Activated naive CD4-positive, alpha-beta T cell treated with anti-CD3 and anti-CD28 coated beads for 36 hours (primary cell): ENCODE measurements at regions not wholly inside any gene's neighbourhood (a gene's known extent, or its start where the extent isn't known, plus 50 kb on each side); places are given as distances from the start of the nearest gene placed in this dataset.
"Not testable (repeated sequence)": the region's sequence is repeated elsewhere in the genome, so short reads cannot be mapped to it uniquely, and the experiment has no call there.

Source experiments
- CTCF ChIA-PET: fragments of 350-600 bp; sonication (Branson Sonifier 250); formaldehyde crosslinking; loops from one replicate; lab custom pipeline; 2021; ENCODE audit warnings: antibody characterized with exemption; lab: Charles Lee
- DNase-seq: peaks from one replicate; pipeline ENCODE4 v3.0.0-alpha.2; 2020
- H3K27ac Mint-ChIP-seq: one replicate; pipeline ENCODE4 v1.8.0; 2021; ENCODE audit warnings: mild to moderate bottlenecking, mixed read lengths
- H3K27me3 Mint-ChIP-seq: one replicate; pipeline ENCODE4 v1.8.0; 2021; ENCODE audit warnings: low read depth, mixed read lengths
- H3K36me3 Mint-ChIP-seq: one replicate; pipeline ENCODE4 v1.8.0; 2021; ENCODE audit warnings: low read depth, mixed read lengths
- H3K4me1 Mint-ChIP-seq: one replicate; pipeline ENCODE4 v1.8.0; 2021; ENCODE audit warnings: low read depth, mixed read lengths
- H3K4me3 Mint-ChIP-seq: one replicate; pipeline ENCODE4 v1.8.0; 2021; ENCODE audit warnings: mild to moderate bottlenecking, moderate library complexity, mixed read lengths
- H3K9me3 Mint-ChIP-seq: one replicate; pipeline ENCODE4 v1.8.0; 2021; ENCODE audit warnings: mixed read lengths
- intact Hi-C: fragments of 100-400 bp; cut with micrococcal nuclease; formaldehyde crosslinking; loops from one replicate; pipeline ENCODE4 v1.15.1; 2023

- no peak for DNase-seq
- H3K4me1 Mint-ChIP-seq, result peaks cover 5% of the 10 kb centered on the region
- no peaks in the 10 kb centered on the region for H3K36me3 Mint-ChIP-seq
- intact Hi-C loops, result no loop called here
- H3K4me3 Mint-ChIP-seq, result no peak overlapping the region
- H3K9me3 Mint-ChIP-seq, result no peaks in the 10 kb centered on the region
- H3K27me3 Mint-ChIP-seq, result peaks cover 13% of the 10 kb centered on the region
- H3K27ac Mint-ChIP-seq, result no peak overlapping the region
- CTCF ChIA-PET, result no interaction called here
Measured at GRCh38 chr6:40848038-40848437, 191.0 kb downstream of the UNC5CL start.

GRCh38 chr6:40845553-40845952 is 193.5 kb downstream of the UNC5CL start:
- CTCF ChIA-PET, result interaction anchor here (0.7 to 1.3 kb wide), 2 partner anchors 67 to 85 kb away, joined by 3 to 7 read pairs; no protein-coding TSS in a partner anchor
- Mint-ChIP-seq H3K27ac (no peak overlapping the region), H3K9me3 (no peaks in the 10 kb centered on the region), H3K36me3 (no peaks in the 10 kb centered on the region), H3K4me3 (no peak overlapping the region), H3K27me3 (peaks cover 21% of the 10 kb centered on the region), H3K4me1 (no peaks in the 10 kb centered on the region)
- peak; percentile 51 for DNase-seq
- intact Hi-C loops, result no loop called here

DNA sequence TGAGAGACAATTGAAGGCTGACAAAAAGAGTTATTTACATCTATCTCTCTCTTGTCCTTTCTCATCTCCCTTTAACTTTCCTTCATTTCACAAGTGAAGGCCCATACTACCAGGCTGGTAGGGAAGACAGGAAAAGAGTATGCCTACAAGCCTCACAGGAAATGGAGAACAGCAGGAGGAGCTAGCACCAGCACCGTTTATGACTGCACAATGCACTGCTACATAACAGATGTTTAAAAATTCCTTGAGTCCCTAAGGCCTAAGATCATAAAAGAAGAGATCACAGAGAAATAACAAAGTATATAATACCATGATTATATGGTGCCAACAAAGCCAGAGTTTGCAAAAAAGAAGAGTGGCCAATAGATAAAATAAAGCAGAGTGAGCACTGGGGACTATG is 194.8 kb downstream of the UNC5CL start:
- no peak overlapping the region for H3K27ac Mint-ChIP-seq
- H3K4me1 Mint-ChIP-seq, result no peaks in the 10 kb centered on the region
- intact Hi-C loops, result no loop called here
- no peaks in the 10 kb centered on the region for H3K36me3 Mint-ChIP-seq
- H3K27me3 Mint-ChIP-seq, result peaks cover 27% of the 10 kb centered on the region
- no peaks in the 10 kb centered on the region for H3K9me3 Mint-ChIP-seq
- CTCF ChIA-PET, result no interaction called here
- no peak for DNase-seq
- H3K4me3 Mint-ChIP-seq, result no peak overlapping the region

DNA sequence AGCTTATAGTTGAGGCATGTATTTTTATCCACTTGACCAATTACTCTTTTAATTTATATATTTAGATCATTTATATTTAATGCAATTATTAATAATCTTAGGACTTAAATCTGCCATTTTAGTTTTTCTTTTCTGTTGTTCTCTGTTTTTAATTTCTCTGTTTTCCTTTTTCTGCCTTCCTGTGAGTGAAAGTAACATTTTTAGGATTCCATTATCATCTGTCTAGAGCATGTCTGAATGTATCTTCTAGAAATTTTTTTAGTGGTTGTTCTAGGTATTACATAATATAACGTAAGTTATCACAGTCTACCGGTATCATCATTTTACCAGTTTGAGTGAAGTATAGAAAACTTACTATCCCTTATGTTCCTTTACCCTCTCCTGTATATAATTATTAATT is 197.3 kb downstream of the UNC5CL start:
- Mint-ChIP-seq H3K9me3 (no peaks in the 10 kb centered on the region), H3K36me3 (no peaks in the 10 kb centered on the region), H3K4me3 (no peak overlapping the region), H3K4me1 (no peaks in the 10 kb centered on the region), H3K27me3 (peaks cover 26% of the 10 kb centered on the region), H3K27ac (no peak overlapping the region)
- CTCF ChIA-PET, result interaction anchor here (0.6 kb wide), 1 partner anchor 1595 kb away, joined by 3 read pairs; no protein-coding TSS in a partner anchor
- DNase-seq, result no peak
- intact Hi-C loops, result no loop called here

DNA sequence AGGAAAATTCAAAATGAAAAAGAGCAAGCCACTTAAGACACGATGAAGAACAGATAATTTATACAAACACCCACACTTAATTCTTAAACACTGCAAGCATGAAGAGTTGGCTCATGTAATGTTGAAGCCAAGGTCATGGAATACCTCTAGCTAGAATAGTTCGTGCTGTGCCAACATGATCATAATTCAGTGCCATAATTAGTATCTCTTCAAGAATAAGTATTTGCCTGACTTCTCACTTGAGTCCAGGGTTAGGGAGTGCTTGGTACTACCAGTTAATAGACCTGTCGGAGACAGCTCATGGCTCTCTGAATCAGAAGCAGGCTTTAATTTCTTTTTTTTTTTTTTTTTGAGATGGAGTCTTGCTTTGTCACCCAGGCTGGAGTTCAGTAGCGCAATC is 206.3 kb downstream of the UNC5CL start:
- CTCF ChIA-PET, result no interaction called here
- H3K4me3 Mint-ChIP-seq, result no peak overlapping the region
- H3K27me3 Mint-ChIP-seq, result peaks cover 11% of the 10 kb centered on the region
- intact Hi-C loops, result no loop called here
- H3K4me1 Mint-ChIP-seq, result no peaks in the 10 kb centered on the region
- no peak overlapping the region for H3K27ac Mint-ChIP-seq
- no peaks in the 10 kb centered on the region for H3K9me3 Mint-ChIP-seq
- no peak for DNase-seq
- H3K36me3 Mint-ChIP-seq, result no peaks in the 10 kb centered on the region

DNA sequence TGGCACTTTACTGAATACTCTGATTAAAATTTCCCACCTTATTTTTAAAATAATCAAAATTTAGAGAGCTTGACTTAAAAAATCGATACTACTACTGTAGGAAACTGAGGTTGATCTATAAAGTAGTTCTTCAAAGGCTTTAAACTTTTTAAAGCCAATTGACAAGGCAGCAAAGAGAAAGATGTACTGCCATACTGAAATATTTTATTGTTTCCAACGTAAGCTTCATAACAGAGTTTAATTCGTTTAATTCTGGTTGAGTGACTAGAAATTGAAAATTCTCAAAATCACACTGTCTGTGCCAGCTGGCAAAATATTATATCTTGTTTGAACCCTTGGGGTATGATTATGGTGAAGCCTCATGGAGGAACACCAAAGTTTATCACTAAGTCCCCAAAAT is 207.6 kb downstream of the UNC5CL start:
- Mint-ChIP-seq H3K4me1 (no peaks in the 10 kb centered on the region), H3K9me3 (no peaks in the 10 kb centered on the region), H3K4me3 (no peak overlapping the region), H3K27ac (no peak overlapping the region), H3K27me3 (peaks cover 11% of the 10 kb centered on the region), H3K36me3 (no peaks in the 10 kb centered on the region)
- no peak for DNase-seq
- CTCF ChIA-PET, result no interaction called here
- intact Hi-C loops, result no loop called here

GRCh38 chr6:40825102-40825501 is 213.9 kb downstream of the UNC5CL start:
- no peaks in the 10 kb centered on the region for H3K4me1 Mint-ChIP-seq
- H3K4me3 Mint-ChIP-seq, result no peak overlapping the region
- no peaks in the 10 kb centered on the region for H3K9me3 Mint-ChIP-seq
- DNase-seq, result no peak
- no peak overlapping the region for H3K27ac Mint-ChIP-seq
- intact Hi-C loops, result no loop called here
- CTCF ChIA-PET, result interaction anchor here (0.9 kb wide), 1 partner anchor 27 kb away, joined by 4 read pairs; no protein-coding TSS in a partner anchor
- peaks cover 16% of the 10 kb centered on the region for H3K27me3 Mint-ChIP-seq
- H3K36me3 Mint-ChIP-seq, result no peaks in the 10 kb centered on the region

DNA sequence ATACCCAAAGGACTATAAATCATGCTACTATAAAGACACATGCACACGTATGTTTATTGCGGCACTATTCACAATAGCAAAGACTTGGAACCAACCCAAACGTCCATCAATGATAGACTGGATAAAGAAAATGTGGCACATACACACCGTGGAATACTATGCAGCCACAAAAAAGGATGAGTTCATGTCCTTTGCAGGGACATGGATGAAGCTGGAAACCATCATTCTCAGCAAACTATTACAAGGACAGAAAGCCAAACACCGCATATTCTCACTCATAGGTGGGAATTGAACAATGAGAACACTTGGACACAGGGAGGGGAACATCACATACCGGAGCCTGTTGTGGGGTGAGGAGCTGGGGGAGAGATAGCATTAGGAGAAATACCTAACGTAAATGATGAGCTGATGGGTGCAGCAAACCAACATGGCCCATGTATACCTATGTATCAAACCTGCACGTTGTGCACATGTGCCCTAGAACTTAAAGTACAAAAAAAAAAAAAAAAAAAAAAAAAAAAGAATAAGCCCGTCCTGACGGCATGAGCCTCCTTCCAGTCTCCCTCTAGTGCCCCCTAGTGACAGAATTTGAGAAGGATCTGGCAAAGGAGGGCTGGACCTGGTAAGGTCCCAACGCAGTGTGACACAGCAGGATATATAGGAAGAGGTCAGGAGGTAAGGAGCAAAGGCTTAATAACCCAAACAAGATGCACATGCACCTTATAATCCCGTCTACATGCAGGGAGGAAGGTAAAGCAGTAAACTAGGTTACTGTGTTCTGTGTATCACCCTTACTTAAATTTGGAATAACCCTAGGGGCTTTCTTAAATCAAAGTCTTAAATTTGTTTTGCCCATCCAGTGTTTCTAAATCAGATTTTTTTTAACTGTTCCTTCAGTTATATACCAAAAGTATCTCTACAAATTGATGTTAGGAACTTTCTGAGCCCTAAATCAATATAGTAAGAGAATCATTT is 214.8 kb downstream of the UNC5CL start:
- H3K4me3 Mint-ChIP-seq, result not testable (repeated sequence)

GRCh38 chr6:40822619-40823018 is 216.4 kb downstream of the UNC5CL start:
- CTCF ChIA-PET, result interaction anchor here (0.9 to 1.5 kb wide), 4 partner anchors 16 to 123 kb away, joined by 3 to 5 read pairs (median 4); no protein-coding TSS in a partner anchor
- no peaks in the 10 kb centered on the region for H3K36me3 Mint-ChIP-seq
- intact Hi-C loops, result no loop called here
- no peak overlapping the region for H3K4me3 Mint-ChIP-seq
- peaks cover 17% of the 10 kb centered on the region for H3K27me3 Mint-ChIP-seq
- no peaks in the 10 kb centered on the region for H3K9me3 Mint-ChIP-seq
- H3K4me1 Mint-ChIP-seq, result no peaks in the 10 kb centered on the region
- H3K27ac Mint-ChIP-seq, result no peak overlapping the region
- no peak for DNase-seq

More for the DNA sequence above, 214.8 kb downstream of the UNC5CL start:
- H3K4me1 Mint-ChIP-seq, intact Hi-C loops, H3K36me3 Mint-ChIP-seq, H3K9me3 Mint-ChIP-seq, H3K27ac Mint-ChIP-seq: not testable (repeated sequence)
- CTCF ChIA-PET, result interaction anchor here (1.1 to 1.5 kb wide), 2 partner anchors 49 to 83 kb away, joined by 3 to 4 read pairs; no protein-coding TSS in a partner anchor
- peak; percentile 59 for DNase-seq
- peaks cover 19% of the 10 kb centered on the region for H3K27me3 Mint-ChIP-seq

GRCh38 chr6:40819182-40819834 is 219.7 kb downstream of the UNC5CL start:
- CTCF ChIA-PET, result no interaction called here
- H3K27me3 Mint-ChIP-seq, result peaks cover 17% of the 10 kb centered on the region
- H3K4me1 Mint-ChIP-seq, result no peaks in the 10 kb centered on the region
- intact Hi-C loops, result no loop called here
- no peaks in the 10 kb centered on the region for H3K9me3 Mint-ChIP-seq
- peak; percentile 14 for DNase-seq
- H3K4me3 Mint-ChIP-seq, result no peak overlapping the region
- H3K36me3 Mint-ChIP-seq, result no peaks in the 10 kb centered on the region
- no peak overlapping the region for H3K27ac Mint-ChIP-seq

DNA sequence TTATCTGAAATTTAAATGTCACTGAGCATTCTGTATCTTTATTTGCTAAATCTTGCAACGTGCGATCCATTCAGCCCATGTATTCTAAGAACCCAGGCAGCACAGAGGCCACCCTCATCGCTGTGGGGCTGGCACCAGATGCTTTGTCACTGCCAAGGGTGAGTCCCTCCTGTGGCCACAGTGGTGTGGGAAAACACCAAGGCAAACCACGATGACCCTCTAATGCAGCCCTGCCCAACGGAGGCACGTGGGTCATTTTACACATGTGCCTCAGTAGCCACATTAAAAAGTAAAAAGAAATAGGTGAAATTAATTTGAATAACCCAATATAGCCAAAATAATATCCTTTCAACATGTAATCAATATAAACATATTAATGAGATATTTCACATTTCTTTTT is 221.7 kb downstream of the UNC5CL start:
- Mint-ChIP-seq H3K9me3 (no peaks in the 10 kb centered on the region), H3K4me1 (no peaks in the 10 kb centered on the region), H3K27ac (no peak overlapping the region), H3K36me3 (no peaks in the 10 kb centered on the region), H3K4me3 (no peak overlapping the region), H3K27me3 (peaks cover 7% of the 10 kb centered on the region)
- no peak for DNase-seq
- CTCF ChIA-PET, result no interaction called here
- intact Hi-C loops, result no loop called here

DNA sequence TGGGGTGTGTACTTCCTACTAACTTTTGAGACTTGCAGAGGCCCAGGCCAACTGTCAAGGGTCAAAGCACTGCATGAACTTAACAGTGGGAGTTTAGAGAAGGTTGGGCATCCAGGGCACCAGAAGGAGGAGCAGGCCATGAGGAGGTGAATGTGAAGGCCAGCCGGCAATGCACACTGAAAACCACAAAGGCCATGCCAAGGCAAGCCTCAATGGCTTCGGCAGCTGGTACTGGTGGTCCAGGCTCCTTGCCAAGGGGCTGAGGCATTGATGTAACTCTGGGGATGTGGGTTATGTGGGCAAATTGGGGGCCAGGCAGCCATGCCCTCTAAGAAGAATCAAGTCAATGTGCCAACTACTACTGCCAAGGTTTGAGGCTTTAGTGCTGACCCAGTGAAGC is 222.4 kb downstream of the UNC5CL start:
- intact Hi-C loops, result no loop called here
- H3K27me3 Mint-ChIP-seq, result peaks cover 7% of the 10 kb centered on the region
- H3K36me3 Mint-ChIP-seq, result no peaks in the 10 kb centered on the region
- no peak overlapping the region for H3K4me3 Mint-ChIP-seq
- CTCF ChIA-PET, result no interaction called here
- H3K4me1 Mint-ChIP-seq, result no peaks in the 10 kb centered on the region
- H3K27ac Mint-ChIP-seq, result no peak overlapping the region
- no peaks in the 10 kb centered on the region for H3K9me3 Mint-ChIP-seq
- no peak for DNase-seq
